Panc1 (cell line): ENCODE measurements at regions not wholly inside any gene's neighbourhood (a gene's known extent, or its start where the extent isn't known, plus 50 kb on each side); places are given as distances from the start of the nearest gene placed in this dataset.

Experiments
- POLR2AphosphoS5 ChIP-seq: IDR thresholded peaks from 2 replicates; pipeline ENCODE4 v1.6.1; 2012; ENCODE audit warnings: mild to moderate bottlenecking, low read depth, low read length, moderate library complexity
- REST ChIP-seq, 2 experiments: IDR thresholded peaks; 2 replicates each; pipeline ENCODE4 v1.6.1; 2011 to 2012; ENCODE audit warnings: low read depth in 2 of 2, control low read depth in 1 of 2, low read length in 1 of 2, mild to moderate bottlenecking in 1 of 2, moderate library complexity in 1 of 2; ENCODE audit not compliant: insufficient read depth in 1 of 2
- SIN3A ChIP-seq: IDR thresholded peaks from 2 replicates; pipeline ENCODE4 v1.6.1; 2012; ENCODE audit warnings: low read depth, mild to moderate bottlenecking, low read length, moderate library complexity, borderline replicate concordance; ENCODE audit not compliant: insufficient read depth
- TCF7L2 ChIP-seq: IDR thresholded peaks from 2 replicates; pipeline ENCODE4 v1.6.1; 2011; ENCODE audit warnings: mild to moderate bottlenecking, low read depth, low read length, inconsistent platforms
- TF ChIP-seq, protein P1 (sequence below): fragments of 450-650 bp; IDR thresholded peaks from 2 replicates; pipeline ENCODE4 v1.5.1; 2017; ENCODE audit warnings: mild to moderate bottlenecking

- TF ChIP-seq, protein P1, sequence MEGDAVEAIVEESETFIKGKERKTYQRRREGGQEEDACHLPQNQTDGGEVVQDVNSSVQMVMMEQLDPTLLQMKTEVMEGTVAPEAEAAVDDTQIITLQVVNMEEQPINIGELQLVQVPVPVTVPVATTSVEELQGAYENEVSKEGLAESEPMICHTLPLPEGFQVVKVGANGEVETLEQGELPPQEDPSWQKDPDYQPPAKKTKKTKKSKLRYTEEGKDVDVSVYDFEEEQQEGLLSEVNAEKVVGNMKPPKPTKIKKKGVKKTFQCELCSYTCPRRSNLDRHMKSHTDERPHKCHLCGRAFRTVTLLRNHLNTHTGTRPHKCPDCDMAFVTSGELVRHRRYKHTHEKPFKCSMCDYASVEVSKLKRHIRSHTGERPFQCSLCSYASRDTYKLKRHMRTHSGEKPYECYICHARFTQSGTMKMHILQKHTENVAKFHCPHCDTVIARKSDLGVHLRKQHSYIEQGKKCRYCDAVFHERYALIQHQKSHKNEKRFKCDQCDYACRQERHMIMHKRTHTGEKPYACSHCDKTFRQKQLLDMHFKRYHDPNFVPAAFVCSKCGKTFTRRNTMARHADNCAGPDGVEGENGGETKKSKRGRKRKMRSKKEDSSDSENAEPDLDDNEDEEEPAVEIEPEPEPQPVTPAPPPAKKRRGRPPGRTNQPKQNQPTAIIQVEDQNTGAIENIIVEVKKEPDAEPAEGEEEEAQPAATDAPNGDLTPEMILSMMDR = no peak
- TF ChIP-seq POLR2AphosphoS5 (no peak), REST (IDR thresholded peaks at IDR 0.05; ENCODE audit: insufficient read depth in 1 of 2, low read depth in 2 of 2, low read length in 1 of 2) (no peak), TCF7L2 (no peak), SIN3A (no peak)
Observed at GRCh38 chr5:42887097-42887496, 75.4 kb upstream of the SELENOP start.
